ELF-1 (cell line): ENCODE measurements at regions not wholly inside any gene's neighbourhood (a gene's known extent, or its start where the extent isn't known, plus 50 kb on each side); places are given as distances from the start of the nearest gene placed in this dataset.
"Not testable (repeated sequence)": the region's sequence is repeated elsewhere in the genome, so short reads cannot be mapped to it uniquely, and the experiment has no call there.

ENCODE experiments used
- DNase-seq: peaks from one replicate; pipeline ENCODE4 v3.0.0-alpha.2; 2016; ENCODE audit warnings: low read depth, low spot score

GRCh38 chr2:143875295-143876233, 644.4 kb downstream of the ZEB2 start:
- no peak for DNase-seq

- DNase-seq = no peak
Measured at GRCh38 chr2:143873886-143874285, 646.0 kb downstream of the ZEB2 start.

- DNase-seq = no peak
Measured at GRCh38 chr2:143870696-143871095, 649.2 kb downstream of the ZEB2 start.

- no peak for DNase-seq
Measured at GRCh38 chr2:143856978-143857377, 662.9 kb downstream of the ZEB2 start.

GRCh38 chr2:143852759-143853158, 667.2 kb downstream of the ZEB2 start:
- peak; percentile 77 for DNase-seq

- no peak for DNase-seq
Measured at GRCh38 chr2:143850084-143850483, 669.8 kb downstream of the ZEB2 start.

GRCh38 chr2:143847257-143847656, 672.7 kb downstream of the ZEB2 start:
- DNase-seq = no peak

- DNase-seq = no peak
Measured at GRCh38 chr2:143844986-143845385, 674.9 kb downstream of the ZEB2 start.

GRCh38 chr2:143843686-143844085, 676.2 kb downstream of the ZEB2 start:
- no peak for DNase-seq

- DNase-seq = no peak
Measured at GRCh38 chr2:143842836-143843235, 677.1 kb downstream of the ZEB2 start.

GRCh38 chr2:143841935-143842334, 678.0 kb downstream of the ZEB2 start:
- no peak for DNase-seq

GRCh38 chr2:143840601-143841000, 679.3 kb downstream of the ZEB2 start:
- no peak for DNase-seq

- DNase-seq = no peak
Measured at GRCh38 chr2:143840194-143840593, 679.7 kb downstream of the ZEB2 start.

GRCh38 chr2:143839456-143839855, 680.5 kb downstream of the ZEB2 start:
- peak; percentile 17 for DNase-seq

GRCh38 chr2:143837055-143837454, 682.9 kb downstream of the ZEB2 start:
- not testable (repeated sequence) for DNase-seq

GRCh38 chr2:143835481-143835880, 684.4 kb downstream of the ZEB2 start:
- no peak for DNase-seq

- DNase-seq = no peak
Measured at GRCh38 chr2:143833015-143833660, 686.8 kb downstream of the ZEB2 start.

GRCh38 chr2:143830476-143830875, 689.4 kb downstream of the ZEB2 start:
- DNase-seq = no peak

- no peak for DNase-seq
Measured at GRCh38 chr2:143828763-143829537, 691.0 kb downstream of the ZEB2 start.

GRCh38 chr2:143824791-143825190, 695.1 kb downstream of the ZEB2 start:
- DNase-seq = no peak

GRCh38 chr2:143823876-143824275, 694.7 kb downstream of the ARHGAP15 start:
- DNase-seq = no peak

GRCh38 chr2:143823296-143823695, 694.1 kb downstream of the ARHGAP15 start:
- DNase-seq = no peak
